ENCODE measurements at regions not wholly inside any gene's neighbourhood (a gene's known extent, or its start where the extent isn't known, plus 50 kb on each side); places are given as distances from the start of the nearest gene placed in this dataset.
"Not testable (repeated sequence)": the region's sequence is repeated elsewhere in the genome, so short reads cannot be mapped to it uniquely, and the experiment has no call there.

DNA sequence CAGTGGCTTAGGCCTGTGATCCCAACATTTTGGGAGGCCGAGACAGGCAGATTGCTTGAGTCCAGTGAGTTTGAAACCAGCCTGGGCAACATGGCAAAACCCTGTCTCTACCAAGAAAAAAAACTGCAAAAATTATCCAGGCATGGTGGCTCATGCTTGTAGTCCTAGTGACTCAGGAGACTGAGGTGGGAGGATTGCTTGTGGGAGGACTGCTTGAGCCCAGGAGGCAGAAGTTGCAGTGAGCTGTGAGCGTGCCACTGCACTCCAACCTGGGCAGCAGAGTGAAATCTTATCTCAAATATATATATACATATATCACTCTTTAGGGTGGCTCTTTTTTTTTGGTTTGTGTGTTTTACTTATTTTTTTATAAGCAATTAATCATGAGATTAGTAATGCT is 83.7 kb upstream of the WDR72 start:
- DNase-seq = no peak

GRCh38 chr15:53841651-53842050 is 82.2 kb upstream of the WDR72 start:
- no peak for DNase-seq

DNA sequence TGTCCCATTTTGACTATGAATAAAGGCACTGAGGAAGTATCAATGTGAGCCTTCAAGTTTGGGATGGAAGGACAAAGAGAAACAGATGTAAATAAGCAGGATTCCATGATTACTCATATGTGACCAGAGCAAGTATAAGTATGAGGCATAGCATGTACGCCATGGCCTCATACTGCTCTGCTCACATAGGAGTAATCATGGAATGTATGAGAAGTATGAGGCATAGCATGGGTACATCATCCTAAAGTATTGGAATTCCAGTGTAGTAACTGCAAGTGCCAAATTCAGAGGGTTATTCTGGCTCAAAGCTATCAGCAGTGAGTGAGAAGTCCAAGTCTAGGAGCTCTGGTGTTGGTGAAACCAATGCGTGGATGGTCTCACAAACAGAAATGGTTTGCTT is 81.2 kb upstream of the WDR72 start:
- DNase-seq = no peak

DNA sequence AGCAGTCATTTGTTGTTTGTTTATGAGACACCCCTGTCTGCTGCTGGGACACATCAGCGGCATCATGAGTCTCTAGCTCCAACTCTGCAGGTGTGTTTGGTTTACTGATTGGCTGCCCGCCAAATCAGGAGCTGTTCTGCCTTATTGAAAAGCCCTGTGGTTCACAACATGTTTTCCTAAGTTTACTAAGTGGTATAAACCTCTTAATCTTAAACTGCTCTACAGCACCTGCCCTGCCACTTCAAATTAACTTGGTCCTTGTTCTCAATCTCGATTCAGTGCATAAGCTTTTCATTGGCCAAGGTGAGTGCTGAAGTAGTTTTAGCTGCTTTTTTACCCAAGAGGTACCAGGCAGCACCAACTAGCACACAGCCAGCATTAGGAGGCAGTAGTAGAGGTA is 77.8 kb upstream of the WDR72 start:
- DNase-seq = no peak

DNA sequence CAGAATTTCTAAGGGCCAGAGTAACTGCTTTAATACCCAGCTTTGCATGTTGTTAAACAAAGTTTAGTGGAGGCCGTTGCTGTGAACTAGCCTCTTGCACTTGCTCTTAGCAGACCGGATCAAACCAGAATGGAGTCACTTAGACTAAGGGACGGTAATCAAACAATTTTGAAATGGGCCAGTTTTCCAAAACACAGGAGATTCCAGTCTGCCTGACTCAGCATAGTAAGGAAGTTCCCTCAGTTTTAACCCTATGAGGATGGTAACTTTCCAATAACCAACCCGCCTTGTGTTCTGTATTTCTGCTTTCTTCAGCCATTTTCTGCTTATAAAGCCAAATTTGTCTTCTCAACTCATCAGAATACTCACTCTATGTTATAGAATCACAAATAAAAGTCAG is 77.2 kb upstream of the WDR72 start:
- DNase-seq = no peak

- no peak for DNase-seq
Measured at GRCh38 chr15:53835309-53835708, 75.8 kb upstream of the WDR72 start.

- DNase-seq = no peak
Measured at GRCh38 chr15:53834214-53834613, 74.8 kb upstream of the WDR72 start.

- DNase-seq = no peak
Measured at GRCh38 chr15:53833134-53833624, 73.7 kb upstream of the WDR72 start.

GRCh38 chr15:53831907-53832770 is 72.7 kb upstream of the WDR72 start:
- no peak for DNase-seq

GRCh38 chr15:53830707-53831386 is 71.4 kb upstream of the WDR72 start:
- DNase-seq = no peak

- DNase-seq = no peak
Measured at GRCh38 chr15:53829923-53830459, 70.5 kb upstream of the WDR72 start.

- no peak for DNase-seq
Measured at GRCh38 chr15:53829471-53829870, 70.0 kb upstream of the WDR72 start.

GRCh38 chr15:53827355-53827754 is 67.9 kb upstream of the WDR72 start:
- no peak for DNase-seq

DNA sequence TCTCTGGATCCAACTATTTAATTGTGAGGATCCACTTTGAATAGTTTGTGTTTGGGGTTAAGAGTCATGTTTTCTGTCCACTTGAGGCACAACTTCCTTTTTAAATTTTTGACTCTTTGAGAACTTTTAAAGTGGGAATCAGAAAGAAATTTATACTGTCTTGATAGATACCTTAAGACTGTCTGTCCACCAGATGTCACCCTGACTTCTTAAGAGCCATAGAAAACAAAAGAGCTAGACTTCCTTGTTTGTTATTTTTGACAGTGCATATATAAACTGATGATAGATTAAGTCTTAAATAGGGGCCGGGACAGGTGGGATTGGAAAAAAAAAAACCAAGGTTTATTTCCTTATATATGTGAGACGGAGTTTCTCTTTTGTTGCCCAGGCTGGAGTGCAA is 52.1 kb upstream of the WDR72 start:
- peak; percentile 1 for DNase-seq

DNA sequence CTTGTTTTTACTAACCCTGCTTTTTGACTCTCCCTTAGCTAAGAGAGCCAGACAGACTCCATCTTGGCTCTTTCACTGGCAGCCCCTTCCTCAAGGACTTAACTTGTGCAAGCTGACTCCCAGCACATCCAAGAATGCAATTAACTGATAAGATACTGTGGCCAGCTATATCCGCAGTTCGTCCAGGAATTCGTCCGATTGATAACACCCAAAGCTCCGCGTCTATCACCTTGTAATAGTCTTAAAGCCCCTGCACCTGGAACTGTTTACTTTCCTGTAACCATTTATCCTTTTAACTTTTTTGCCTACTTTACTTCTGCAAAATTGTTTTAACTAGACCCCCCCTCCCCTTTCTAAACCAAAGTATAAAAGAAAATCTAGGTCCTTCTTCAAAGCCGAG is 50.8 kb upstream of the WDR72 start:
- DNase-seq = not testable (repeated sequence)
